GM13976 (cell line): ENCODE measurements at regions not wholly inside any gene's neighbourhood (a gene's known extent, or its start where the extent isn't known, plus 50 kb on each side); places are given as distances from the start of the nearest gene placed in this dataset.

Experiments used
- DNase-seq: peaks from one replicate; pipeline ENCODE4 v3.0.0; 2012; ENCODE audit warnings: low spot score
- in situ Hi-C: fragments of 300-500 bp; cut with MboI; formaldehyde crosslinking; loops from one replicate; pipeline ENCODE4 v1.12.0; 2022; ENCODE audit warnings: low sequenced_read_pairs, mixed read lengths, inconsistent platforms; ENCODE audit not compliant: unreplicated experiment
- TF ChIP-seq, protein P1 (sequence below): IDR thresholded peaks from 2 replicates; pipeline ENCODE4 v1.5.1; 2012; ENCODE audit warnings: borderline replicate concordance, mild to moderate bottlenecking; ENCODE audit not compliant: insufficient read depth; ENCODE audit errors: extremely low read depth, missing control alignments, control extremely low read depth

DNA sequence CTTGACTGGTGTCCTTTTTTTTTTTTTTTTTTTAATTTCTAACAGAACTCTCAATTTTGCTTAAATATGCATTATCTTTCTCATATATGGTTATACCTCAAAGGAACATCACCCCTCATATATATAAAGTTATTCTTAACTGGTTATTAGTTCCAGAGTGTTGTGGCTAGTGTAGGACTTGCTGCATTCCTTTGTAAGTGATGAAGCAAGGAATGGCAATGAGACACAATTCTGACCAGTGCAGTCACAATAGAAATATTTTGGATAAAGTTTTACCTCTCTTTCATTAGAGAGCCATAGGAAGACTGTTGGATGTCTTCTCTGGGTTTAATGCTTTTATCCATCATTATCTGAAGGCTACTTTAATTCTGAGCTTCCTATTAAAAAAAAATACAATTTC, 75.5 kb upstream of the CBLB start:
- in situ Hi-C loops: no loop called here
- DNase-seq: no peak
- TF ChIP-seq, protein P1, sequence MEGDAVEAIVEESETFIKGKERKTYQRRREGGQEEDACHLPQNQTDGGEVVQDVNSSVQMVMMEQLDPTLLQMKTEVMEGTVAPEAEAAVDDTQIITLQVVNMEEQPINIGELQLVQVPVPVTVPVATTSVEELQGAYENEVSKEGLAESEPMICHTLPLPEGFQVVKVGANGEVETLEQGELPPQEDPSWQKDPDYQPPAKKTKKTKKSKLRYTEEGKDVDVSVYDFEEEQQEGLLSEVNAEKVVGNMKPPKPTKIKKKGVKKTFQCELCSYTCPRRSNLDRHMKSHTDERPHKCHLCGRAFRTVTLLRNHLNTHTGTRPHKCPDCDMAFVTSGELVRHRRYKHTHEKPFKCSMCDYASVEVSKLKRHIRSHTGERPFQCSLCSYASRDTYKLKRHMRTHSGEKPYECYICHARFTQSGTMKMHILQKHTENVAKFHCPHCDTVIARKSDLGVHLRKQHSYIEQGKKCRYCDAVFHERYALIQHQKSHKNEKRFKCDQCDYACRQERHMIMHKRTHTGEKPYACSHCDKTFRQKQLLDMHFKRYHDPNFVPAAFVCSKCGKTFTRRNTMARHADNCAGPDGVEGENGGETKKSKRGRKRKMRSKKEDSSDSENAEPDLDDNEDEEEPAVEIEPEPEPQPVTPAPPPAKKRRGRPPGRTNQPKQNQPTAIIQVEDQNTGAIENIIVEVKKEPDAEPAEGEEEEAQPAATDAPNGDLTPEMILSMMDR: no peak

DNA sequence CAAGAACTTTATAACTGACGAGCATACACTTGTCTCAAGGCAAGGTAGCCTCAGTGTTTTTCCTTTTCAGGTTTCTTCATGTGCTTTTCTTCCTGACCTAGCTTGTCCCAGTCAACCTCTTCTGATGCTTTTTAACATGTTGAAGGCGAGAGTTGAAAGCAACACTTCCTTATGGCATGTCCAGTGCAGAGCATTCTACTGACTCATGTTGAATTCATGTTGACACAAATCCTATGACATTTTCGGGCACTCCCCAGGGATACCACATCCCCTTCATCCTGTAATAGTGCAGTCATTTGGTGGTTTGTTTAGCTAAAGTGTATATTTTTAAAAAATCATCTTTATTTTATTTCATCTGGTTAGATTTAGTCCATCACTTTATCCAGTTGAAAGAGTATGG, 75.9 kb upstream of the CBLB start:
- in situ Hi-C loops: no loop called here
- TF ChIP-seq, protein P1: no peak
- DNase-seq: no peak

DNA sequence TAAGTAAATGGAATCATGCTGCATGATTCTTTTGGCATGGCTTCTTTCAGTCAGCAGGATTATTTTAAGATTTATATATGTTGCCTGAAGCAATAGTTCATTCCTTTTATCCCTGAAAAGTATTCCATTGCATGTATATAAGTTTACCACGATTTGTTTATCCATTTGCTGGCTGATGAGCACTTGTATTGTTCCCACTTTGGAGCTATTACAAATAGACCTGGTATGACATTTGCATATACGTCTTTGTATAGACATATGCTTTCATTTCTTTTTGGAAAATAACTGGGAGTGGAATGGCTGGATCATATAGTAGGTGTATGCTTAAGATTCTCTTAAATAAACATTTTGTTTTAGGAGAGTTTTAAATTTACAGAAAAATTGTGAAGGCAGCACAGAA, 79.3 kb upstream of the CBLB start:
- in situ Hi-C loops: no loop called here
- TF ChIP-seq, protein P1: no peak
- no peak for DNase-seq

DNA sequence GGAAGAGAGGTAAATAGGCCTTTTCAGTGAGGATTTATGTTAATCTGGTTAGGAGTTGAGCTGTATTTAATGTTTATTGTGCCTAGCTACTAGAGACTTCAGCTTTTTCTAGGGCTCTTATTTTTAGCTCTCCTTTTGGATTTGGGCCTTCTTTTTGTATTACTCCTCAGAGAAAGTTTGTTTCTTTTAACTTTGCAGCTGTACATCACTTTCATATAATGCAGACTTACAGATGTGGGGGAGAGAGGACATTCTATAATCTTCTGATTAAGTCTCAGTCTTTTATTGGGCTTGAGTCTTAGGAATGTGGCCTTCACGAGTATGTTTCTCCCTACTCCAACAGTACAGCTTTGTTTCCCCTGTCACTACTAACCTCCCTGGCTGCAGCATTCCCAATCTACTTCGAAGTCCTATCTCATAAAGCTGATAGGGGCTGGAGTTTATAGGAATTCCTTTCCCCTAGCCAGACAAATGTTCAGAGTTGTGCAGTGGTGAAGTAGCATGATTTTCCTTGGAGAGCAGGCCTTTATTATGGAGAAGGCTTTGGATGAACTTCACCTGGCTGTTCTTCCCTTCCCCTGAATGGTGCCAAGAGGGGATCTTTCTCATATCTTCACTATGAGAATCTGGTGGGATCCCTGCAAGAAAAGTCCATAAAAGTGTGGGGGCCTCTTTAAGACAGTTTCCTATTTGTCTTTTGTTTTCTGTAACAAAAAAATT, 82.2 kb upstream of the CBLB start:
- TF ChIP-seq, protein P1: no peak
- in situ Hi-C loops: no loop called here
- no peak for DNase-seq

DNA sequence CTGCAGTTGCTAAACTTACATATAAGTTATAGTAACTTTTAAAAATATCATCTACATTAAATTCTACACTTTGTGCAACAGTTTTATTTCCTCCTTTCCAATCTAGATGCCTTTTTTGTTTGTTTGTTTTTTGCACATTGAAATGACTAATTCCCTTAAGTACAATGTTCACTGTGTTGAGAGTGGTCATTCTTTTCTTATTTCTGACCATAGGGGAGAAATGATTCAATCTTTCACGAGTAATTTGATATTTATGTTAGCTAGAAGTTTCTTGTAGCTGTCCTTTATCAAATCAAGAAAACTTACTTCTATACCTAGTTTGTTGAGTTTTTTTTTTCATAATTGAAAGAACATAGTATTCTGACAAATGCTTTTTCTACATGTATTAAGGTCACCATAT, 85.0 kb upstream of the CBLB start:
- TF ChIP-seq, protein P1: no peak
- DNase-seq: no peak
- in situ Hi-C loops: no loop called here

DNA sequence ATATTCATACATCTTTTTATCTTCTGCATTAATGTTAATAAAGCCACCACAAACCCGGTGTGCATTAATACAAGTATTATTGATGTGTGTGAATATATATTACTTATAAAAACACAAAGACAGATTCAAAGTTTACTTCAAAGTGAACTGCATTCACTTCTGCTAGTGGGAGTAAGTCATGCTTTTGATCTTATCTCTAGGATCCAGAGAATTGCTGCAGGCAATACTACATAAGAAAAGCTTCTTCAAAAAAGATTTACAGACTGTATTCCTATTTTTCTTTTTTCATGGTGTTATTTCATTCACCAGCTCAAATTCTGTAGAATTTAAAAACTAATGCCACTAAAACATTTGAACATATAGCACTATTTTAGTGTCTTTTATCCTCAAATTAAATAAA, 87.5 kb upstream of the CBLB start:
- no peak for DNase-seq
- TF ChIP-seq, protein P1: no peak
- in situ Hi-C loops: no loop called here
